ENCODE measurements at regions not wholly inside any gene's neighbourhood (a gene's known extent, or its start where the extent isn't known, plus 50 kb on each side); places are given as distances from the start of the nearest gene placed in this dataset.
A peak's percentile ranks its signal among the peaks of the same experiment; 100 is the strongest.

GRCh38 chr4:124329134-124329533, 383.4 kb downstream of the ANKRD50 start:
- H3K27ac Mint-ChIP-seq: no peak overlapping the region
- no peak overlapping the region for H3K4me3 Mint-ChIP-seq
- no peak for DNase-seq
- ATAC-seq (replicated peaks): no peak
- H3K27me3 Mint-ChIP-seq: no peaks in the 10 kb centered on the region
- no peaks in the 10 kb centered on the region for H3K36me3 Mint-ChIP-seq
- H3K9me3 Mint-ChIP-seq: no peaks in the 10 kb centered on the region
- no peaks in the 10 kb centered on the region for H3K4me1 Mint-ChIP-seq

- DNase-seq: no peak
- Mint-ChIP-seq H3K27ac (no peak overlapping the region), H3K4me1 (no peaks in the 10 kb centered on the region), H3K4me3 (no peak overlapping the region), H3K9me3 (no peaks in the 10 kb centered on the region), H3K36me3 (no peaks in the 10 kb centered on the region), H3K27me3 (peaks cover 0 to 3% of the 10 kb centered on the region in 2 donors)
- ATAC-seq (replicated peaks): no peak
These were observed 382.5 kb downstream of the ANKRD50 start for GRCh38 chr4:124330045-124330444.

- H3K9me3 Mint-ChIP-seq: no peaks in the 10 kb centered on the region
- no peaks in the 10 kb centered on the region for H3K36me3 Mint-ChIP-seq
These were observed 380.8 kb downstream of the ANKRD50 start for GRCh38 chr4:124331781-124332180.

GRCh38 chr4:124333466-124333865, 379.1 kb downstream of the ANKRD50 start:
- no peaks in the 10 kb centered on the region for H3K36me3 Mint-ChIP-seq
- DNase-seq: no peak
- no peak overlapping the region for H3K4me3 Mint-ChIP-seq
- peaks cover 0 to 3% of the 10 kb centered on the region in 2 donors for H3K27me3 Mint-ChIP-seq
- no peak for ATAC-seq (replicated peaks)
- no peaks in the 10 kb centered on the region for H3K4me1 Mint-ChIP-seq
- H3K9me3 Mint-ChIP-seq: no peaks in the 10 kb centered on the region
- no peak overlapping the region for H3K27ac Mint-ChIP-seq

More at GRCh38 chr4:124331781-124332180, 380.8 kb downstream of the ANKRD50 start:
- no peaks in the 10 kb centered on the region for H3K4me1 Mint-ChIP-seq
- DNase-seq (no peak), ATAC-seq (replicated peaks) (no peak)
- H3K27me3 Mint-ChIP-seq: peaks cover 0 to 3% of the 10 kb centered on the region in 2 donors
- H3K4me3 Mint-ChIP-seq: no peak overlapping the region
- no peak overlapping the region for H3K27ac Mint-ChIP-seq

- Mint-ChIP-seq H3K36me3 (no peaks in the 10 kb centered on the region), H3K9me3 (no peaks in the 10 kb centered on the region), H3K27ac (no peak overlapping the region), H3K4me3 (no peak overlapping the region), H3K4me1 (no peaks in the 10 kb centered on the region), H3K27me3 (peaks cover 0 to 3% of the 10 kb centered on the region in 2 donors)
- DNase-seq (no peak), ATAC-seq (replicated peaks) (peak; percentile 52 to 60)
These were observed 378.4 kb downstream of the ANKRD50 start for GRCh38 chr4:124334119-124334518.

- no peak overlapping the region for H3K27ac Mint-ChIP-seq
- H3K36me3 Mint-ChIP-seq: no peaks in the 10 kb centered on the region
- ATAC-seq (replicated peaks): no peak
- no peak overlapping the region for H3K4me3 Mint-ChIP-seq
- H3K9me3 Mint-ChIP-seq: no peaks in the 10 kb centered on the region
- H3K4me1 Mint-ChIP-seq: no peaks in the 10 kb centered on the region
- DNase-seq: no peak
- H3K27me3 Mint-ChIP-seq: peaks cover 0 to 3% of the 10 kb centered on the region in 2 donors
These were observed 374.7 kb downstream of the ANKRD50 start for GRCh38 chr4:124337874-124338273.

GRCh38 chr4:124343661-124344171, 368.8 kb downstream of the ANKRD50 start:
- Mint-ChIP-seq H3K9me3 (no peaks in the 10 kb centered on the region), H3K4me1 (no peaks in the 10 kb centered on the region), H3K36me3 (no peaks in the 10 kb centered on the region), H3K4me3 (no peak overlapping the region), H3K27me3 (no peaks in the 10 kb centered on the region), H3K27ac (no peak overlapping the region)
- DNase-seq (no peak), ATAC-seq (replicated peaks) (no peak)

GRCh38 chr4:124372916-124373315, 339.6 kb downstream of the ANKRD50 start:
- DNase-seq: no peak
- no peak overlapping the region for H3K4me3 Mint-ChIP-seq
- peaks cover 8% of the 10 kb centered on the region in 2 donors for H3K9me3 Mint-ChIP-seq
- no peaks in the 10 kb centered on the region for H3K27me3 Mint-ChIP-seq
- H3K4me1 Mint-ChIP-seq: no peaks in the 10 kb centered on the region
- H3K36me3 Mint-ChIP-seq: no peaks in the 10 kb centered on the region
- ATAC-seq (replicated peaks): no peak
- H3K27ac Mint-ChIP-seq: no peak overlapping the region

GRCh38 chr4:124386163-124386562, 326.4 kb downstream of the ANKRD50 start:
- ATAC-seq (replicated peaks) (no peak), DNase-seq (no peak)
- H3K27ac Mint-ChIP-seq: no peak overlapping the region
- no peaks in the 10 kb centered on the region for H3K9me3 Mint-ChIP-seq
- H3K4me3 Mint-ChIP-seq: no peak overlapping the region
- no peaks in the 10 kb centered on the region for H3K4me1 Mint-ChIP-seq
- no peaks in the 10 kb centered on the region for H3K27me3 Mint-ChIP-seq
- H3K36me3 Mint-ChIP-seq: no peaks in the 10 kb centered on the region

GRCh38 chr4:124386648-124387047, 325.9 kb downstream of the ANKRD50 start:
- no peak overlapping the region for H3K27ac Mint-ChIP-seq
- no peak overlapping the region for H3K4me3 Mint-ChIP-seq
- no peaks in the 10 kb centered on the region for H3K27me3 Mint-ChIP-seq
- H3K9me3 Mint-ChIP-seq: no peaks in the 10 kb centered on the region
- H3K4me1 Mint-ChIP-seq: no peaks in the 10 kb centered on the region
- ATAC-seq (replicated peaks): peak; percentile 38 to 67
- no peaks in the 10 kb centered on the region for H3K36me3 Mint-ChIP-seq
- no peak for DNase-seq

GRCh38 chr4:124389591-124389990, 322.9 kb downstream of the ANKRD50 start:
- H3K9me3 Mint-ChIP-seq: peaks cover 0 to 1% of the 10 kb centered on the region in 2 donors
- DNase-seq (no peak), ATAC-seq (replicated peaks) (no peak)
- H3K4me3 Mint-ChIP-seq: no peak overlapping the region
- H3K27ac Mint-ChIP-seq: no peak overlapping the region
- no peaks in the 10 kb centered on the region for H3K4me1 Mint-ChIP-seq
- H3K27me3 Mint-ChIP-seq: no peaks in the 10 kb centered on the region
- no peaks in the 10 kb centered on the region for H3K36me3 Mint-ChIP-seq

- no peaks in the 10 kb centered on the region for H3K4me1 Mint-ChIP-seq
- DNase-seq (no peak), ATAC-seq (replicated peaks) (no peak)
- no peaks in the 10 kb centered on the region for H3K36me3 Mint-ChIP-seq
- H3K4me3 Mint-ChIP-seq: no peak overlapping the region
- peaks cover 0 to 1% of the 10 kb centered on the region in 2 donors for H3K9me3 Mint-ChIP-seq
- H3K27me3 Mint-ChIP-seq: no peaks in the 10 kb centered on the region
- no peak overlapping the region for H3K27ac Mint-ChIP-seq
These were observed 321.7 kb downstream of the ANKRD50 start for GRCh38 chr4:124390861-124391260.

- H3K27me3 Mint-ChIP-seq: no peaks in the 10 kb centered on the region
- no peak overlapping the region for H3K4me3 Mint-ChIP-seq
- DNase-seq: no peak
- H3K27ac Mint-ChIP-seq: no peak overlapping the region
- no peaks in the 10 kb centered on the region for H3K36me3 Mint-ChIP-seq
- no peak for ATAC-seq (replicated peaks)
- H3K9me3 Mint-ChIP-seq: peaks cover 0 to 1% of the 10 kb centered on the region in 2 donors
- H3K4me1 Mint-ChIP-seq: no peaks in the 10 kb centered on the region
These were observed 316.2 kb downstream of the ANKRD50 start for GRCh38 chr4:124396333-124396732.

- ATAC-seq (replicated peaks): no peak
- H3K4me3 Mint-ChIP-seq: no peak overlapping the region
- H3K36me3 Mint-ChIP-seq: no peaks in the 10 kb centered on the region
- H3K4me1 Mint-ChIP-seq: no peaks in the 10 kb centered on the region
- DNase-seq: no peak
- no peak overlapping the region for H3K27ac Mint-ChIP-seq
- H3K27me3 Mint-ChIP-seq: no peaks in the 10 kb centered on the region
- peaks cover 1 to 4% of the 10 kb centered on the region in 2 donors for H3K9me3 Mint-ChIP-seq
These were observed 310.9 kb downstream of the ANKRD50 start for GRCh38 chr4:124401606-124402005.

GRCh38 chr4:124409044-124409443, 303.5 kb downstream of the ANKRD50 start:
- Mint-ChIP-seq H3K4me3 (no peak overlapping the region), H3K36me3 (no peaks in the 10 kb centered on the region), H3K4me1 (no peaks in the 10 kb centered on the region), H3K9me3 (peaks cover 1 to 4% of the 10 kb centered on the region in 2 donors), H3K27me3 (no peaks in the 10 kb centered on the region), H3K27ac (no peak overlapping the region)
- ATAC-seq (replicated peaks) (no peak), DNase-seq (no peak)
